Neural progenitor cell (in vitro differentiated cells): ENCODE measurements at regions not wholly inside any gene's neighbourhood (a gene's known extent, or its start where the extent isn't known, plus 50 kb on each side); places are given as distances from the start of the nearest gene placed in this dataset.

ENCODE experiments used
- DNase-seq: peaks from one replicate; pipeline ENCODE4 v3.0.0-alpha.2; 2016; ENCODE audit warnings: low spot score
- H2AFZ ChIP-seq: fragments of 200-600 bp; sonication (generic); replicated peaks from 2 replicates; pipeline ENCODE4 v1.6.1; 2016; ENCODE audit warnings: antibody characterized with exemption
- H3F3A ChIP-seq: fragments of 200-600 bp; sonication (generic); 2 replicates; pipeline ENCODE4 v1.6.1; 2016; ENCODE audit warnings: antibody characterized with exemption, low read depth
- H3K27ac ChIP-seq: fragments of 200-600 bp; sonication (generic); 2 replicates; pipeline ENCODE4 v1.5.1; 2016; ENCODE audit warnings: mild to moderate bottlenecking
- H3K27me3 ChIP-seq: fragments of 200-600 bp; sonication (generic); 2 replicates; pipeline ENCODE4 v1.6.1; 2016; ENCODE audit warnings: mild to moderate bottlenecking, moderate library complexity
- H3K36me3 ChIP-seq: fragments of 200-600 bp; sonication (generic); 2 replicates; pipeline ENCODE4 v1.5.1; 2016
- H3K4me1 ChIP-seq: fragments of 200-600 bp; sonication (generic); 2 replicates; pipeline ENCODE4 v1.6.1; 2016; ENCODE audit warnings: mixed run types
- H3K4me2 ChIP-seq: fragments of 200-600 bp; sonication (generic); 2 replicates; pipeline ENCODE4 v1.6.1; 2016
- H3K4me3 ChIP-seq: fragments of 200-600 bp; sonication (generic); 2 replicates; pipeline ENCODE4 v1.5.1; 2016
- H3K79me2 ChIP-seq: fragments of 200-600 bp; sonication (generic); 2 replicates; pipeline ENCODE4 v1.6.1; 2016; ENCODE audit warnings: low read depth
- H3K9ac ChIP-seq: fragments of 200-600 bp; sonication (generic); 2 replicates; pipeline ENCODE4 v1.6.1; 2016
- H3K9me3 ChIP-seq: fragments of 200-600 bp; sonication (generic); 2 replicates; pipeline ENCODE4 v1.5.1; 2016; ENCODE audit warnings: low read depth
- H4K20me1 ChIP-seq: fragments of 200-600 bp; sonication (generic); 2 replicates; pipeline ENCODE4 v1.6.1; 2016; ENCODE audit warnings: low read depth
- H3K27ac Mint-ChIP-seq: 3 replicates; pipeline ENCODE4 v1.8.0; 2021; ENCODE audit warnings: mixed read lengths
- H3K27me3 Mint-ChIP-seq: 2 replicates; pipeline ENCODE4 v1.8.0; 2022; ENCODE audit warnings: low read depth, mild to moderate bottlenecking, inconsistent platforms, moderate library complexity, mixed read lengths; ENCODE audit not compliant: insufficient read depth
- H3K36me3 Mint-ChIP-seq: 3 replicates; pipeline ENCODE4 v1.8.0; 2021; ENCODE audit warnings: mixed read lengths
- H3K4me1 Mint-ChIP-seq: 3 replicates; pipeline ENCODE4 v1.8.0; 2021; ENCODE audit warnings: mixed read lengths
- H3K4me3 Mint-ChIP-seq: 3 replicates; pipeline ENCODE4 v1.8.0; 2021; ENCODE audit warnings: mild to moderate bottlenecking, moderate library complexity, mixed read lengths
- H3K9me3 Mint-ChIP-seq: 3 replicates; pipeline ENCODE4 v1.8.0; 2020; ENCODE audit warnings: mixed read lengths
- CTCF ChIP-seq: fragments of 200-600 bp; sonication (generic); IDR thresholded peaks from 2 replicates; pipeline ENCODE4 v1.5.1; 2017; ENCODE audit warnings: antibody characterized with exemption, mild to moderate bottlenecking
- EZH2 ChIP-seq: fragments of 200-600 bp; sonication (generic); IDR thresholded peaks from 2 replicates; pipeline ENCODE4 v1.6.1; 2017; ENCODE audit warnings: antibody characterized with exemption, mild to moderate bottlenecking, moderate library complexity
- EZH2phosphoT487 ChIP-seq: fragments of 200-600 bp; sonication (generic); IDR thresholded peaks from 2 replicates; pipeline ENCODE4 v1.6.1; 2017; ENCODE audit warnings: antibody characterized with exemption

DNA sequence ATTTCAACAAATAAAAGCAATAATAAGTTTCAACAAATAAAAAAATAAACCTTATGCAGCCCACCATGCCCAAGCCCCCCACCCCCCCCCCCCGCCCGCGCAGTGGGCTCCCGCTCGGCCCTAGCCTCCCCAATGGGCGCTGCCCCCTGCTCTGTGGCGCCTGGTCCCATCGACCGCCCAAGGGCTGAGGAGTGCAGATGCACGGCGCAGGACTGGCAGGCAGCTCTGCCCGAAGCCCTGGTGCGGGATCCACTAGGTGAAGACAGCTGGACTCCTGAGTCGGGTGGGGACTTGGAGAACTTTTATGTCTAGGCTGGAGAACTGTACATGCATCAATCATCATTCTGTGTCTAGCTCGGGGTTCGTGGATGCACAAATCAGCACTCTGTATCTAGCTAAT, 779.6 kb downstream of the DACH1 start:
- Histone ChIP-seq H4K20me1 (no peaks in the 10 kb centered on the region), H3K9me3 (no peaks in the 10 kb centered on the region), H2AFZ (no peak overlapping the region), H3K4me1 (no peaks in the 10 kb centered on the region), H3K79me2 (no peaks in the 10 kb centered on the region), H3K4me3 (no peak overlapping the region), H3K27me3 (no peaks in the 10 kb centered on the region), H3K9ac (no peak overlapping the region), H3F3A (no peaks in the 10 kb centered on the region), H3K4me2 (no peak overlapping the region), H3K27ac (no peak overlapping the region), H3K36me3 (no peaks in the 10 kb centered on the region)
- no peak overlapping the region for H3K27ac Mint-ChIP-seq
- H3K4me1 Mint-ChIP-seq: no peaks in the 10 kb centered on the region
- peaks cover 3% of the 10 kb centered on the region for H3K9me3 Mint-ChIP-seq
- no peaks in the 10 kb centered on the region for H3K36me3 Mint-ChIP-seq
- H3K4me3 Mint-ChIP-seq: no peak overlapping the region
- H3K27me3 Mint-ChIP-seq: peaks cover 3% of the 10 kb centered on the region
- no peak for DNase-seq
- no peak for TF ChIP-seq EZH2phosphoT487

GRCh38 chr13:71087006-71087405, 780.0 kb downstream of the DACH1 start:
- Histone ChIP-seq H2AFZ (no peak overlapping the region), H3K36me3 (no peaks in the 10 kb centered on the region), H3F3A (no peaks in the 10 kb centered on the region), H4K20me1 (no peaks in the 10 kb centered on the region), H3K4me2 (no peak overlapping the region), H3K9me3 (no peaks in the 10 kb centered on the region), H3K9ac (no peak overlapping the region), H3K27ac (no peak overlapping the region), H3K4me1 (no peaks in the 10 kb centered on the region), H3K4me3 (no peak overlapping the region), H3K79me2 (no peaks in the 10 kb centered on the region), H3K27me3 (no peaks in the 10 kb centered on the region)
- Mint-ChIP-seq H3K4me3 (no peak overlapping the region), H3K36me3 (no peaks in the 10 kb centered on the region), H3K27me3 (peaks cover 3% of the 10 kb centered on the region), H3K9me3 (peaks cover 3% of the 10 kb centered on the region), H3K27ac (no peak overlapping the region), H3K4me1 (no peaks in the 10 kb centered on the region)
- DNase-seq: no peak
- no peak for TF ChIP-seq EZH2
- TF ChIP-seq EZH2phosphoT487: no peak
- TF ChIP-seq CTCF: no peak

DNA sequence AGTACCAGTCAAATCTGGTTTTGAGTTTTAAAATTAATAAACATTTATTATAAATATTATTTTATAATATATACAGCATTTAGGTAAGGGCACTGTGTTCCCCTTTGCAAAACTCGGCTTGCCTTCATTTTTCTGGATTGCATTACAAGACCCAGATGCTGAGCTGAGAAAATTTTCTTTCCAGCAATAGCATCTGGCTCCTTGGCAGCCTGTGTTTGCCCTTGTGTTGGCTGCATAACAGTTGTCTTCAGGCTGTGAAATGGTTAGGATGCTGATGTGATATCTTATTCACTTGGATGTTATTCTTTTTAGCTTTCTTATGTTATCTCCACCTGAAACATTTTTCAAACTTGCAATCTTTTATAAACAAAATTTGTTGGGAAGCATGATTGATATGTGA, 784.4 kb downstream of the DACH1 start:
- Histone ChIP-seq H3K4me2 (no peak overlapping the region), H3K4me3 (no peak overlapping the region), H3K9me3 (no peaks in the 10 kb centered on the region), H3K36me3 (no peaks in the 10 kb centered on the region), H3K4me1 (no peaks in the 10 kb centered on the region), H3K27ac (no peak overlapping the region), H3K27me3 (no peaks in the 10 kb centered on the region), H3K79me2 (no peaks in the 10 kb centered on the region), H2AFZ (no peak overlapping the region), H4K20me1 (no peaks in the 10 kb centered on the region), H3F3A (no peaks in the 10 kb centered on the region), H3K9ac (no peak overlapping the region)
- H3K4me3 Mint-ChIP-seq: no peak overlapping the region
- H3K4me1 Mint-ChIP-seq: no peaks in the 10 kb centered on the region
- TF ChIP-seq EZH2: no peak
- TF ChIP-seq EZH2phosphoT487: no peak
- no peak for TF ChIP-seq CTCF
- no peak for DNase-seq
- no peaks in the 10 kb centered on the region for H3K36me3 Mint-ChIP-seq
- no peak overlapping the region for H3K27ac Mint-ChIP-seq
- H3K27me3 Mint-ChIP-seq: no peaks in the 10 kb centered on the region
- peaks cover 2% of the 10 kb centered on the region for H3K9me3 Mint-ChIP-seq

GRCh38 chr13:71079638-71080037, 787.4 kb downstream of the DACH1 start:
- H3K27me3 ChIP-seq: no peaks in the 10 kb centered on the region
- no peaks in the 10 kb centered on the region for H3K79me2 ChIP-seq
- no peaks in the 10 kb centered on the region for H3K27me3 Mint-ChIP-seq
- H3K4me1 ChIP-seq: peaks cover 16% of the 10 kb centered on the region
- H3K4me3 ChIP-seq: no peak overlapping the region
- no peaks in the 10 kb centered on the region for H3K36me3 ChIP-seq
- H3K9me3 ChIP-seq: no peaks in the 10 kb centered on the region
- no peaks in the 10 kb centered on the region for H3K4me1 Mint-ChIP-seq
- H3K4me2 ChIP-seq: no peak overlapping the region
- H3K4me3 Mint-ChIP-seq: no peak overlapping the region
- H3K27ac ChIP-seq: no peak overlapping the region
- DNase-seq: no peak
- no peaks in the 10 kb centered on the region for H3K36me3 Mint-ChIP-seq
- H3K9me3 Mint-ChIP-seq: no peaks in the 10 kb centered on the region
- no peaks in the 10 kb centered on the region for H4K20me1 ChIP-seq
- TF ChIP-seq EZH2phosphoT487: no peak
- no peak for TF ChIP-seq CTCF
- no peak for TF ChIP-seq EZH2
- no peak overlapping the region for H3K27ac Mint-ChIP-seq
- H3K9ac ChIP-seq: no peak overlapping the region
- no peaks in the 10 kb centered on the region for H3F3A ChIP-seq
- peak overlapping the region; percentile 23 for H2AFZ ChIP-seq
